ENCODE measurements at regions not wholly inside any gene's neighbourhood (a gene's known extent, or its start where the extent isn't known, plus 50 kb on each side); places are given as distances from the start of the nearest gene placed in this dataset.

- Histone ChIP-seq H3K36me3 (no peaks in the 10 kb centered on the region), H3K4me3 (no peak overlapping the region), H3K9ac (ENCODE audit: low read depth in 2 of 2, low read length in 2 of 2) (no peak overlapping the region), H3K9me3 (no peaks in the 10 kb centered on the region), H3K27me3 (no peaks in the 10 kb centered on the region), H3K27ac (no peak overlapping the region), H3K4me1 (no peaks in the 10 kb centered on the region)
- no peak for DNase-seq
- intact Hi-C loops (cut with DNase I): no loop called here
- TF ChIP-seq CTCF (IDR thresholded peaks at IDR 0.05): no peak
Measured at GRCh38 chr16:5738586-5738985, 641.0 kb upstream of the EEF2KMT start.

- Histone ChIP-seq H3K27ac (no peak overlapping the region), H3K4me1 (no peaks in the 10 kb centered on the region), H3K9me3 (no peaks in the 10 kb centered on the region), H3K27me3 (no peaks in the 10 kb centered on the region), H3K36me3 (no peaks in the 10 kb centered on the region), H3K4me3 (no peak overlapping the region), H3K9ac (ENCODE audit: low read depth in 2 of 2, low read length in 2 of 2) (no peak overlapping the region)
- intact Hi-C loops (cut with DNase I): no loop called here
- DNase-seq: no peak
- no peak for TF ChIP-seq CTCF (IDR thresholded peaks at IDR 0.05)
Measured at GRCh38 chr16:5736209-5736930, 638.8 kb upstream of the EEF2KMT start.

GRCh38 chr16:5735444-5735843 lies 637.8 kb upstream of the EEF2KMT start:
- Histone ChIP-seq H3K36me3 (no peaks in the 10 kb centered on the region), H3K4me1 (no peaks in the 10 kb centered on the region), H3K9ac (ENCODE audit: low read depth in 2 of 2, low read length in 2 of 2) (no peak overlapping the region), H3K27me3 (no peaks in the 10 kb centered on the region), H3K27ac (no peak overlapping the region), H3K9me3 (no peaks in the 10 kb centered on the region), H3K4me3 (no peak overlapping the region)
- no peak for DNase-seq
- no peak for TF ChIP-seq CTCF (IDR thresholded peaks at IDR 0.05)
- intact Hi-C loops (cut with DNase I): no loop called here

GRCh38 chr16:5730783-5731182 lies 633.2 kb upstream of the EEF2KMT start:
- Histone ChIP-seq H3K4me3 (no peak overlapping the region), H3K27me3 (no peaks in the 10 kb centered on the region), H3K27ac (no peak overlapping the region), H3K4me1 (no peaks in the 10 kb centered on the region), H3K9me3 (no peaks in the 10 kb centered on the region), H3K36me3 (no peaks in the 10 kb centered on the region), H3K9ac (ENCODE audit: low read depth in 2 of 2, low read length in 2 of 2) (no peak overlapping the region)
- DNase-seq: no peak
- TF ChIP-seq CTCF (IDR thresholded peaks at IDR 0.05): no peak
- intact Hi-C loops (cut with DNase I): no loop called here

- no peaks in the 10 kb centered on the region for H3K9me3 ChIP-seq
- no peak overlapping the region for H3K27ac ChIP-seq
- H3K4me3 ChIP-seq: no peak overlapping the region
- no peak overlapping the region for H3K9ac ChIP-seq (ENCODE audit: low read depth in 2 of 2, low read length in 2 of 2)
- TF ChIP-seq CTCF (IDR thresholded peaks at IDR 0.05): no peak
- intact Hi-C loops (cut with DNase I): no loop called here
- H3K4me1 ChIP-seq: no peaks in the 10 kb centered on the region
- no peak for DNase-seq
- no peaks in the 10 kb centered on the region for H3K36me3 ChIP-seq
- H3K27me3 ChIP-seq: no peaks in the 10 kb centered on the region
Measured at GRCh38 chr16:5722116-5722619, 624.6 kb upstream of the EEF2KMT start.

Data from colonic mucosa (tissue), 4 donors.